GM23338 (cell line): ENCODE measurements at regions not wholly inside any gene's neighbourhood (a gene's known extent, or its start where the extent isn't known, plus 50 kb on each side); places are given as distances from the start of the nearest gene placed in this dataset.

Experiments
- ATAC-seq: fragments of 200-7000 bp; cut with Tn5 transposase; 3 replicates; pipeline ENCODE4 v1.9.1; 2020
- DNase-seq: peaks from one replicate; pipeline ENCODE4 v3.0.0-alpha.2; 2015; ENCODE audit warnings: low spot score
- H2AFZ ChIP-seq: fragments of 200-600 bp; sonication (generic); 2 replicates; pipeline ENCODE4 v1.8.0; 2016; ENCODE audit warnings: antibody characterized with exemption, mild to moderate bottlenecking, moderate library complexity
- H3F3A ChIP-seq: fragments of 200-600 bp; sonication (generic); replicated peaks from 2 replicates; pipeline ENCODE4 v1.8.0; 2017; ENCODE audit warnings: antibody characterized with exemption, mixed run types, low read depth
- H3K27ac ChIP-seq: fragments of 200-600 bp; sonication (generic); 2 replicates; pipeline ENCODE4 v1.6.1; 2016; ENCODE audit warnings: low read depth
- H3K27me3 ChIP-seq: fragments of 200-600 bp; sonication (generic); 2 replicates; pipeline ENCODE4 v1.8.0; 2016; ENCODE audit warnings: mild to moderate bottlenecking, mixed run types, moderate library complexity; ENCODE audit not compliant: insufficient read depth
- H3K36me3 ChIP-seq: fragments of 200-600 bp; sonication (generic); 2 replicates; pipeline ENCODE4 v1.8.0; 2016; ENCODE audit warnings: mild to moderate bottlenecking; ENCODE audit not compliant: insufficient read depth
- H3K4me1 ChIP-seq: fragments of 200-600 bp; sonication (generic); 2 replicates; pipeline ENCODE4 v1.8.0; 2016; ENCODE audit warnings: mild to moderate bottlenecking, moderate library complexity; ENCODE audit not compliant: insufficient read depth
- H3K4me2 ChIP-seq: fragments of 200-600 bp; sonication (generic); 2 replicates; pipeline ENCODE4 v1.7.1; 2017; ENCODE audit warnings: mixed run types
- H3K4me3 ChIP-seq: fragments of 200-600 bp; sonication (generic); 2 replicates; pipeline ENCODE4 v1.6.1; 2016; ENCODE audit warnings: mixed run types
- H3K79me2 ChIP-seq: fragments of 200-600 bp; sonication (generic); replicated peaks from 2 replicates; pipeline ENCODE4 v1.8.0; 2017; ENCODE audit warnings: mild to moderate bottlenecking; ENCODE audit not compliant: insufficient read depth
- H3K9me2 ChIP-seq: fragments of 200-600 bp; sonication (generic); 2 replicates; pipeline ENCODE4 v1.8.0; 2017; ENCODE audit not compliant: insufficient read depth
- H4K20me1 ChIP-seq: fragments of 200-600 bp; sonication (generic); replicated peaks from 2 replicates; pipeline ENCODE4 v1.8.0; 2017; ENCODE audit warnings: mild to moderate bottlenecking; ENCODE audit not compliant: insufficient read depth
- H3K27ac Mint-ChIP-seq: 2 replicates; pipeline ENCODE4 v1.8.0; 2020; ENCODE audit warnings: inconsistent platforms, mild to moderate bottlenecking, moderate library complexity, mixed read lengths
- H3K27me3 Mint-ChIP-seq: 3 replicates; pipeline ENCODE4 v1.8.0; 2022; ENCODE audit warnings: low read depth, mild to moderate bottlenecking, moderate library complexity, mixed read lengths, inconsistent platforms; ENCODE audit not compliant: insufficient read depth, poor library complexity
- H3K36me3 Mint-ChIP-seq: 3 replicates; pipeline ENCODE4 v1.8.0; 2021; ENCODE audit warnings: low read depth, mild to moderate bottlenecking, inconsistent platforms, moderate library complexity, mixed read lengths
- H3K4me1 Mint-ChIP-seq: 3 replicates; pipeline ENCODE4 v1.8.0; 2020; ENCODE audit warnings: mild to moderate bottlenecking, inconsistent platforms, mixed read lengths
- H3K4me3 Mint-ChIP-seq: 3 replicates; pipeline ENCODE4 v1.8.0; 2021; ENCODE audit warnings: moderate library complexity, mild to moderate bottlenecking, inconsistent platforms, mixed read lengths
- H3K9me3 Mint-ChIP-seq: 3 replicates; pipeline ENCODE4 v1.8.0; 2020; ENCODE audit warnings: moderate library complexity, mild to moderate bottlenecking, inconsistent platforms, mixed read lengths
- CREB1 ChIP-seq: fragments of 250-450 bp; sonication (Bioruptor Pico); IDR thresholded peaks from 2 replicates; pipeline ENCODE4 v1.5.0; 2020; ENCODE audit warnings: low read depth, mild to moderate bottlenecking, moderate library complexity
- CTCF ChIP-seq, 2 experiments: fragments of 200-600 bp in 1 of 2; sonication (generic) in 1 of 2; conservative IDR thresholded peaks; 2 replicates each; pipeline versions ENCODE4 v1.5.1 to v1.6.1; 2016 to 2017; ENCODE audit warnings: antibody characterized with exemption in 2 of 2, low read depth in 2 of 2, mild to moderate bottlenecking in 2 of 2, moderate library complexity in 1 of 2
- EZH2 ChIP-seq: fragments of 200-600 bp; sonication (generic); IDR thresholded peaks from one replicate; pipeline ENCODE4 v1.8.0; 2017; ENCODE audit warnings: antibody characterized with exemption, mild to moderate bottlenecking, low read depth; ENCODE audit not compliant: unreplicated experiment
- EZH2phosphoT487 ChIP-seq: fragments of 200-600 bp; sonication (generic); IDR thresholded peaks from one replicate; pipeline ENCODE4 v1.8.1; 2018; ENCODE audit warnings: antibody characterized with exemption; ENCODE audit not compliant: unreplicated experiment
- JUNB ChIP-seq: IDR thresholded peaks from one replicate; pipeline ENCODE4 v1.6.1; 2016; ENCODE audit warnings: antibody characterized with exemption; ENCODE audit not compliant: unreplicated experiment
- NANOG ChIP-seq: IDR thresholded peaks from 2 replicates; pipeline ENCODE4 v1.6.1; 2016; ENCODE audit warnings: antibody characterized with exemption, borderline replicate concordance
- POLR2AphosphoS5 ChIP-seq: IDR thresholded peaks from 2 replicates; pipeline ENCODE4 v1.6.1; 2016; ENCODE audit warnings: antibody characterized with exemption, low read depth
- STAT1 ChIP-seq: IDR thresholded peaks from one replicate; pipeline ENCODE4 v1.6.1; 2016; ENCODE audit warnings: antibody characterized with exemption; ENCODE audit not compliant: unreplicated experiment
- ZNF114 ChIP-seq: fragments of 250-450 bp; sonication (Bioruptor Pico); IDR thresholded peaks from 2 replicates; pipeline ENCODE4 v1.5.0; 2020; ENCODE audit warnings: mild to moderate bottlenecking, moderate library complexity
- TF ChIP-seq, protein P1 (sequence below): IDR thresholded peaks from one replicate; pipeline ENCODE4 v1.6.1; 2018; ENCODE audit warnings: antibody characterized with exemption; ENCODE audit not compliant: unreplicated experiment
- TF ChIP-seq, protein P2 (sequence below): fragments of 250-450 bp; sonication (Bioruptor Pico); IDR thresholded peaks from 2 replicates; pipeline ENCODE4 v1.5.0; 2020; ENCODE audit warnings: mild to moderate bottlenecking, moderate library complexity

DNA sequence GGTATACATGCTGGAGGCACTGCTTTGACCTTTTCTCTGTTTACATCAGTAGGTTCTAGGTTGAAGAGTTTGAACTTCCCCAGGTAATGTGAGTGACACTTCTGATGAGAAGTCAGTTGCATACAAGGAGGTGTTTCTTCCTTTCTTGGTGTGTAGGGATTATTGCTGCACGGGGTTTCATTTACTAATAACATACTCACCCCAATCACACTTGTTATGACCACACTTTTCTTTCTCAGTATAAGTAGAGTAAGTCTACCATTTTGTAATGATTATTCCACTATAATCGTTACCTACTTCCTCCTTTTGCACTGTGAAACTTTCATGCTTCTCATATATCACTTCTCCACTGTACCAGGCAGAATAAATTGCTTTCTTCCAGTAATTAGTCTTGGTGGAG, 138.0 kb downstream of the TNFSF13B start:
- Histone ChIP-seq H2AFZ (no peak overlapping the region), H3K4me3 (no peak overlapping the region), H3K4me1 (no peaks in the 10 kb centered on the region), H3K27ac (no peak overlapping the region), H3K9me2 (peaks cover 11% of the 10 kb centered on the region; the same call in 1 of the 2 replicates), H3K36me3 (no peaks in the 10 kb centered on the region), H4K20me1 (no peaks in the 10 kb centered on the region), H3K4me2 (no peak overlapping the region), H3F3A (no peaks in the 10 kb centered on the region), H3K79me2 (no peaks in the 10 kb centered on the region), H3K27me3 (no peaks in the 10 kb centered on the region)
- no peak overlapping the region for H3K4me3 Mint-ChIP-seq
- peaks cover 10% of the 10 kb centered on the region for H3K4me1 Mint-ChIP-seq
- TF ChIP-seq, protein P1, sequence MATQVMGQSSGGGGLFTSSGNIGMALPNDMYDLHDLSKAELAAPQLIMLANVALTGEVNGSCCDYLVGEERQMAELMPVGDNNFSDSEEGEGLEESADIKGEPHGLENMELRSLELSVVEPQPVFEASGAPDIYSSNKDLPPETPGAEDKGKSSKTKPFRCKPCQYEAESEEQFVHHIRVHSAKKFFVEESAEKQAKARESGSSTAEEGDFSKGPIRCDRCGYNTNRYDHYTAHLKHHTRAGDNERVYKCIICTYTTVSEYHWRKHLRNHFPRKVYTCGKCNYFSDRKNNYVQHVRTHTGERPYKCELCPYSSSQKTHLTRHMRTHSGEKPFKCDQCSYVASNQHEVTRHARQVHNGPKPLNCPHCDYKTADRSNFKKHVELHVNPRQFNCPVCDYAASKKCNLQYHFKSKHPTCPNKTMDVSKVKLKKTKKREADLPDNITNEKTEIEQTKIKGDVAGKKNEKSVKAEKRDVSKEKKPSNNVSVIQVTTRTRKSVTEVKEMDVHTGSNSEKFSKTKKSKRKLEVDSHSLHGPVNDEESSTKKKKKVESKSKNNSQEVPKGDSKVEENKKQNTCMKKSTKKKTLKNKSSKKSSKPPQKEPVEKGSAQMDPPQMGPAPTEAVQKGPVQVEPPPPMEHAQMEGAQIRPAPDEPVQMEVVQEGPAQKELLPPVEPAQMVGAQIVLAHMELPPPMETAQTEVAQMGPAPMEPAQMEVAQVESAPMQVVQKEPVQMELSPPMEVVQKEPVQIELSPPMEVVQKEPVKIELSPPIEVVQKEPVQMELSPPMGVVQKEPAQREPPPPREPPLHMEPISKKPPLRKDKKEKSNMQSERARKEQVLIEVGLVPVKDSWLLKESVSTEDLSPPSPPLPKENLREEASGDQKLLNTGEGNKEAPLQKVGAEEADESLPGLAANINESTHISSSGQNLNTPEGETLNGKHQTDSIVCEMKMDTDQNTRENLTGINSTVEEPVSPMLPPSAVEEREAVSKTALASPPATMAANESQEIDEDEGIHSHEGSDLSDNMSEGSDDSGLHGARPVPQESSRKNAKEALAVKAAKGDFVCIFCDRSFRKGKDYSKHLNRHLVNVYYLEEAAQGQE, result no peak
- TF ChIP-seq, protein P2, sequence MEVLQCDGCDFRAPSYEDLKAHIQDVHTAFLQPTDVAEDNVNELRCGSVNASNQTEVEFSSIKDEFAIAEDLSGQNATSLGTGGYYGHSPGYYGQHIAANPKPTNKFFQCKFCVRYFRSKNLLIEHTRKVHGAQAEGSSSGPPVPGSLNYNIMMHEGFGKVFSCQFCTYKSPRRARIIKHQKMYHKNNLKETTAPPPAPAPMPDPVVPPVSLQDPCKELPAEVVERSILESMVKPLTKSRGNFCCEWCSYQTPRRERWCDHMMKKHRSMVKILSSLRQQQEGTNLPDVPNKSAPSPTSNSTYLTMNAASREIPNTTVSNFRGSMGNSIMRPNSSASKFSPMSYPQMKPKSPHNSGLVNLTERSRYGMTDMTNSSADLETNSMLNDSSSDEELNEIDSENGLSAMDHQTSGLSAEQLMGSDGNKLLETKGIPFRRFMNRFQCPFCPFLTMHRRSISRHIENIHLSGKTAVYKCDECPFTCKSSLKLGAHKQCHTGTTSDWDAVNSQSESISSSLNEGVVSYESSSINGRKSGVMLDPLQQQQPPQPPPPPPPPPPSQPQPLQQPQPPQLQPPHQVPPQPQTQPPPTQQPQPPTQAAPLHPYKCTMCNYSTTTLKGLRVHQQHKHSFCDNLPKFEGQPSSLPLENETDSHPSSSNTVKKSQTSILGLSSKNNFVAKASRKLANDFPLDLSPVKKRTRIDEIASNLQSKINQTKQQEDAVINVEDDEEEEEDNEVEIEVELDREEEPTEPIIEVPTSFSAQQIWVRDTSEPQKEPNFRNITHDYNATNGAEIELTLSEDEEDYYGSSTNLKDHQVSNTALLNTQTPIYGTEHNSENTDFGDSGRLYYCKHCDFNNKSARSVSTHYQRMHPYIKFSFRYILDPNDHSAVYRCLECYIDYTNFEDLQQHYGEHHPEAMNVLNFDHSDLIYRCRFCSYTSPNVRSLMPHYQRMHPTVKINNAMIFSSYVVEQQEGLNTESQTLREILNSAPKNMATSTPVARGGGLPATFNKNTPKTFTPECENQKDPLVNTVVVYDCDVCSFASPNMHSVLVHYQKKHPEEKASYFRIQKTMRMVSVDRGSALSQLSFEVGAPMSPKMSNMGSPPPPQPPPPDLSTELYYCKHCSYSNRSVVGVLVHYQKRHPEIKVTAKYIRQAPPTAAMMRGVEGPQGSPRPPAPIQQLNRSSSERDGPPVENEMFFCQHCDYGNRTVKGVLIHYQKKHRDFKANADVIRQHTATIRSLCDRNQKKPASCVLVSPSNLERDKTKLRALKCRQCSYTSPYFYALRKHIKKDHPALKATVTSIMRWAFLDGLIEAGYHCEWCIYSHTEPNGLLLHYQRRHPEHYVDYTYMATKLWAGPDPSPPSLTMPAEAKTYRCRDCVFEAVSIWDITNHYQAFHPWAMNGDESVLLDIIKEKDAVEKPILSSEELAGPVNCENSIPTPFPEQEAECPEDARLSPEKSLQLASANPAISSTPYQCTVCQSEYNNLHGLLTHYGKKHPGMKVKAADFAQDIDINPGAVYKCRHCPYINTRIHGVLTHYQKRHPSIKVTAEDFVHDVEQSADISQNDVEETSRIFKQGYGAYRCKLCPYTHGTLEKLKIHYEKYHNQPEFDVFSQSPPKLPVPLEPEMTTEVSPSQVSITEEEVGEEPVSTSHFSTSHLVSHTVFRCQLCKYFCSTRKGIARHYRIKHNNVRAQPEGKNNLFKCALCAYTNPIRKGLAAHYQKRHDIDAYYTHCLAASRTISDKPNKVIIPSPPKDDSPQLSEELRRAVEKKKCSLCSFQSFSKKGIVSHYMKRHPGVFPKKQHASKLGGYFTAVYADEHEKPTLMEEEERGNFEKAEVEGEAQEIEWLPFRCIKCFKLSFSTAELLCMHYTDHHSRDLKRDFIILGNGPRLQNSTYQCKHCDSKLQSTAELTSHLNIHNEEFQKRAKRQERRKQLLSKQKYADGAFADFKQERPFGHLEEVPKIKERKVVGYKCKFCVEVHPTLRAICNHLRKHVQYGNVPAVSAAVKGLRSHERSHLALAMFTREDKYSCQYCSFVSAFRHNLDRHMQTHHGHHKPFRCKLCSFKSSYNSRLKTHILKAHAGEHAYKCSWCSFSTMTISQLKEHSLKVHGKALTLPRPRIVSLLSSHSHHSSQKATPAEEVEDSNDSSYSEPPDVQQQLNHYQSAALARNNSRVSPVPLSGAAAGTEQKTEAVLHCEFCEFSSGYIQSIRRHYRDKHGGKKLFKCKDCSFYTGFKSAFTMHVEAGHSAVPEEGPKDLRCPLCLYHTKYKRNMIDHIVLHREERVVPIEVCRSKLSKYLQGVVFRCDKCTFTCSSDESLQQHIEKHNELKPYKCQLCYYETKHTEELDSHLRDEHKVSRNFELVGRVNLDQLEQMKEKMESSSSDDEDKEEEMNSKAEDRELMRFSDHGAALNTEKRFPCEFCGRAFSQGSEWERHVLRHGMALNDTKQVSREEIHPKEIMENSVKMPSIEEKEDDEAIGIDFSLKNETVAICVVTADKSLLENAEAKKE (CRISPR knock-in tag), result no peak
- no peak for TF ChIP-seq POLR2AphosphoS5
- TF ChIP-seq EZH2, result no peak
- TF ChIP-seq CTCF (conservative IDR thresholded peaks at IDR 0.05; ENCODE audit: low read depth in 2 of 2), result no peak
- TF ChIP-seq NANOG, result no peak
- TF ChIP-seq CREB1 (CRISPR knock-in tag), result no peak
- no peak for TF ChIP-seq STAT1
- TF ChIP-seq EZH2phosphoT487, result no peak
- no peak for TF ChIP-seq ZNF114 (CRISPR knock-in tag)
- TF ChIP-seq JUNB, result no peak
- ATAC-seq (no peak), DNase-seq (no peak)
- peaks cover 2% of the 10 kb centered on the region for H3K27me3 Mint-ChIP-seq
- 0 out of 3 replicates have a peak, but pooled peaks cover 3% of the 10 kb centered on the region for H3K9me3 Mint-ChIP-seq
- no peaks in the 10 kb centered on the region; the same call in 2 of the 3 replicates for H3K36me3 Mint-ChIP-seq
- H3K27ac Mint-ChIP-seq, result no peak overlapping the region
